K562 (cell line): ENCODE measurements at regions not wholly inside any gene's neighbourhood (a gene's known extent, or its start where the extent isn't known, plus 50 kb on each side); places are given as distances from the start of the nearest gene placed in this dataset.

ENCODE experiments used
- MYNN ChIP-seq, 2 experiments: sonication (generic); formaldehyde crosslinking in 1 of 2; IDR thresholded peaks; 2 replicates each; pipeline versions ENCODE4 v1.5.0 to v1.6.1; 2016 to 2020; ENCODE audit warnings: antibody characterized with exemption in 1 of 2, missing genetic modification reagents in 1 of 2
- ZNF140 ChIP-seq: fragments of 250-450 bp; sonication (Bioruptor Pico); IDR thresholded peaks from 2 replicates; pipeline ENCODE4 v1.8.0; 2021; ENCODE audit warnings: moderate library complexity, mild to moderate bottlenecking, inconsistent platforms
- TF ChIP-seq, protein P1 (sequence below): fragments of 450-650 bp; IDR thresholded peaks from 2 replicates; pipeline ENCODE4 v1.6.1; 2016; ENCODE audit warnings: mild to moderate bottlenecking, moderate library complexity
- TF ChIP-seq, protein P2 (sequence below): fragments of 250-450 bp; sonication (Bioruptor Pico); IDR thresholded peaks from 2 replicates; pipeline ENCODE4 v1.4.0; 2020; ENCODE audit warnings: mild to moderate bottlenecking, moderate library complexity
- TF ChIP-seq, protein P3 (sequence below), 3 experiments: fragments of 200-800 bp in 1 of 3; sonication (Bioruptor generic) in 1 of 3; sonication (generic) in 1 of 3; formaldehyde crosslinking in 1 of 3; IDR thresholded peaks; 2 replicates each; pipeline versions ENCODE4 v1.6.1 to v1.8.0; 2016 to 2022; ENCODE audit warnings: mild to moderate bottlenecking in 2 of 3, missing compliant biosample characterization in 2 of 3, missing genetic modification characterization in 2 of 3, missing genetic modification reagents in 1 of 3

DNA sequence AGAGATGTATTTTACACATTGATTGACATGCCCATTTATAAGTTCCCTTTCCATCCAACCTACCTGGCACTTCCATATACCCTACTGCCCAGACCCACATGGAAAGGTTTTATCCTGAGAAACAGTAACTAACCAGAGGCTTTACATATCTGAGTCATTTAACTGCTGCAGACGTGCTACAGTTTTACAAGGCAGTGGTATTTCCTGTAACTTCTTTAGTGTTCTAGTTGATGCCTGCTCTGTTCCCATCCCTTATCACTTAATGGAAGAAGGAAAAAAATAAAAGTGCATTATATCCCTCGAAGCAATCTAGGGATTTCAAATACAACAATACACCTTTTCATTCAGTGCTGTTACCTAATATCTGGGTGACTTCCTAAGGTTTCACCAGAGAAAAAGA, 107.1 kb downstream of the TMCO5A start (continued):
- TF ChIP-seq, protein P1, sequence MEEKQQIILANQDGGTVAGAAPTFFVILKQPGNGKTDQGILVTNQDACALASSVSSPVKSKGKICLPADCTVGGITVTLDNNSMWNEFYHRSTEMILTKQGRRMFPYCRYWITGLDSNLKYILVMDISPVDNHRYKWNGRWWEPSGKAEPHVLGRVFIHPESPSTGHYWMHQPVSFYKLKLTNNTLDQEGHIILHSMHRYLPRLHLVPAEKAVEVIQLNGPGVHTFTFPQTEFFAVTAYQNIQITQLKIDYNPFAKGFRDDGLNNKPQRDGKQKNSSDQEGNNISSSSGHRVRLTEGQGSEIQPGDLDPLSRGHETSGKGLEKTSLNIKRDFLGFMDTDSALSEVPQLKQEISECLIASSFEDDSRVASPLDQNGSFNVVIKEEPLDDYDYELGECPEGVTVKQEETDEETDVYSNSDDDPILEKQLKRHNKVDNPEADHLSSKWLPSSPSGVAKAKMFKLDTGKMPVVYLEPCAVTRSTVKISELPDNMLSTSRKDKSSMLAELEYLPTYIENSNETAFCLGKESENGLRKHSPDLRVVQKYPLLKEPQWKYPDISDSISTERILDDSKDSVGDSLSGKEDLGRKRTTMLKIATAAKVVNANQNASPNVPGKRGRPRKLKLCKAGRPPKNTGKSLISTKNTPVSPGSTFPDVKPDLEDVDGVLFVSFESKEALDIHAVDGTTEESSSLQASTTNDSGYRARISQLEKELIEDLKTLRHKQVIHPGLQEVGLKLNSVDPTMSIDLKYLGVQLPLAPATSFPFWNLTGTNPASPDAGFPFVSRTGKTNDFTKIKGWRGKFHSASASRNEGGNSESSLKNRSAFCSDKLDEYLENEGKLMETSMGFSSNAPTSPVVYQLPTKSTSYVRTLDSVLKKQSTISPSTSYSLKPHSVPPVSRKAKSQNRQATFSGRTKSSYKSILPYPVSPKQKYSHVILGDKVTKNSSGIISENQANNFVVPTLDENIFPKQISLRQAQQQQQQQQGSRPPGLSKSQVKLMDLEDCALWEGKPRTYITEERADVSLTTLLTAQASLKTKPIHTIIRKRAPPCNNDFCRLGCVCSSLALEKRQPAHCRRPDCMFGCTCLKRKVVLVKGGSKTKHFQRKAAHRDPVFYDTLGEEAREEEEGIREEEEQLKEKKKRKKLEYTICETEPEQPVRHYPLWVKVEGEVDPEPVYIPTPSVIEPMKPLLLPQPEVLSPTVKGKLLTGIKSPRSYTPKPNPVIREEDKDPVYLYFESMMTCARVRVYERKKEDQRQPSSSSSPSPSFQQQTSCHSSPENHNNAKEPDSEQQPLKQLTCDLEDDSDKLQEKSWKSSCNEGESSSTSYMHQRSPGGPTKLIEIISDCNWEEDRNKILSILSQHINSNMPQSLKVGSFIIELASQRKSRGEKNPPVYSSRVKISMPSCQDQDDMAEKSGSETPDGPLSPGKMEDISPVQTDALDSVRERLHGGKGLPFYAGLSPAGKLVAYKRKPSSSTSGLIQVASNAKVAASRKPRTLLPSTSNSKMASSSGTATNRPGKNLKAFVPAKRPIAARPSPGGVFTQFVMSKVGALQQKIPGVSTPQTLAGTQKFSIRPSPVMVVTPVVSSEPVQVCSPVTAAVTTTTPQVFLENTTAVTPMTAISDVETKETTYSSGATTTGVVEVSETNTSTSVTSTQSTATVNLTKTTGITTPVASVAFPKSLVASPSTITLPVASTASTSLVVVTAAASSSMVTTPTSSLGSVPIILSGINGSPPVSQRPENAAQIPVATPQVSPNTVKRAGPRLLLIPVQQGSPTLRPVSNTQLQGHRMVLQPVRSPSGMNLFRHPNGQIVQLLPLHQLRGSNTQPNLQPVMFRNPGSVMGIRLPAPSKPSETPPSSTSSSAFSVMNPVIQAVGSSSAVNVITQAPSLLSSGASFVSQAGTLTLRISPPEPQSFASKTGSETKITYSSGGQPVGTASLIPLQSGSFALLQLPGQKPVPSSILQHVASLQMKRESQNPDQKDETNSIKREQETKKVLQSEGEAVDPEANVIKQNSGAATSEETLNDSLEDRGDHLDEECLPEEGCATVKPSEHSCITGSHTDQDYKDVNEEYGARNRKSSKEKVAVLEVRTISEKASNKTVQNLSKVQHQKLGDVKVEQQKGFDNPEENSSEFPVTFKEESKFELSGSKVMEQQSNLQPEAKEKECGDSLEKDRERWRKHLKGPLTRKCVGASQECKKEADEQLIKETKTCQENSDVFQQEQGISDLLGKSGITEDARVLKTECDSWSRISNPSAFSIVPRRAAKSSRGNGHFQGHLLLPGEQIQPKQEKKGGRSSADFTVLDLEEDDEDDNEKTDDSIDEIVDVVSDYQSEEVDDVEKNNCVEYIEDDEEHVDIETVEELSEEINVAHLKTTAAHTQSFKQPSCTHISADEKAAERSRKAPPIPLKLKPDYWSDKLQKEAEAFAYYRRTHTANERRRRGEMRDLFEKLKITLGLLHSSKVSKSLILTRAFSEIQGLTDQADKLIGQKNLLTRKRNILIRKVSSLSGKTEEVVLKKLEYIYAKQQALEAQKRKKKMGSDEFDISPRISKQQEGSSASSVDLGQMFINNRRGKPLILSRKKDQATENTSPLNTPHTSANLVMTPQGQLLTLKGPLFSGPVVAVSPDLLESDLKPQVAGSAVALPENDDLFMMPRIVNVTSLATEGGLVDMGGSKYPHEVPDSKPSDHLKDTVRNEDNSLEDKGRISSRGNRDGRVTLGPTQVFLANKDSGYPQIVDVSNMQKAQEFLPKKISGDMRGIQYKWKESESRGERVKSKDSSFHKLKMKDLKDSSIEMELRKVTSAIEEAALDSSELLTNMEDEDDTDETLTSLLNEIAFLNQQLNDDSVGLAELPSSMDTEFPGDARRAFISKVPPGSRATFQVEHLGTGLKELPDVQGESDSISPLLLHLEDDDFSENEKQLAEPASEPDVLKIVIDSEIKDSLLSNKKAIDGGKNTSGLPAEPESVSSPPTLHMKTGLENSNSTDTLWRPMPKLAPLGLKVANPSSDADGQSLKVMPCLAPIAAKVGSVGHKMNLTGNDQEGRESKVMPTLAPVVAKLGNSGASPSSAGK: no peak
- no peak for TF ChIP-seq ZNF140 (CRISPR knock-in tag)
- TF ChIP-seq, protein P2, sequence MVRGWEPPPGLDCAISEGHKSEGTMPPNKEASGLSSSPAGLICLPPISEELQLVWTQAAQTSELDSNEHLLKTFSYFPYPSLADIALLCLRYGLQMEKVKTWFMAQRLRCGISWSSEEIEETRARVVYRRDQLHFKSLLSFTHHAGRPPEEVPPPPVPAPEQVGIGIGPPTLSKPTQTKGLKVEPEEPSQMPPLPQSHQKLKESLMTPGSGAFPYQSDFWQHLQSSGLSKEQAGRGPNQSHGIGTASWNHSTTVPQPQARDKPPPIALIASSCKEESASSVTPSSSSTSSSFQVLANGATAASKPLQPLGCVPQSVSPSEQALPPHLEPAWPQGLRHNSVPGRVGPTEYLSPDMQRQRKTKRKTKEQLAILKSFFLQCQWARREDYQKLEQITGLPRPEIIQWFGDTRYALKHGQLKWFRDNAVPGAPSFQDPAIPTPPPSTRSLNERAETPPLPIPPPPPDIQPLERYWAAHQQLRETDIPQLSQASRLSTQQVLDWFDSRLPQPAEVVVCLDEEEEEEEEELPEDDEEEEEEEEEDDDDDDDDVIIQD (CRISPR knock-in tag): no peak
- TF ChIP-seq, protein P3, sequence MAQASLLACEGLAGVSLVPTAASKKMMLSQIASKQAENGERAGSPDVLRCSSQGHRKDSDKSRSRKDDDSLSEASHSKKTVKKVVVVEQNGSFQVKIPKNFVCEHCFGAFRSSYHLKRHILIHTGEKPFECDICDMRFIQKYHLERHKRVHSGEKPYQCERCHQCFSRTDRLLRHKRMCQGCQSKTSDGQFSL (CRISPR knock-in tag; IDR thresholded peaks at IDR 0.05): no peak
- TF ChIP-seq, protein P3 (tag; IDR thresholded peaks at IDR 0.05): no peak
- TF ChIP-seq MYNN (IDR thresholded peaks at IDR 0.05): no peak
- TF ChIP-seq MYNN (CRISPR knock-in tag; IDR thresholded peaks at IDR 0.05): no peak
